HT-29 (cell line): ENCODE measurements at regions not wholly inside any gene's neighbourhood (a gene's known extent, or its start where the extent isn't known, plus 50 kb on each side); places are given as distances from the start of the nearest gene placed in this dataset.

Source experiments
- DNase-seq: peaks from one replicate; pipeline ENCODE4 v3.0.0-alpha.2; 2015; ENCODE audit warnings: low spot score

GRCh38 chr10:61188691-61189090 is 244.7 kb upstream of the RHOBTB1 start:
- DNase-seq, result peak; percentile 63

GRCh38 chr10:61188101-61188500 is 244.1 kb upstream of the RHOBTB1 start:
- DNase-seq, result peak; percentile 27

- no peak for DNase-seq
These were observed 243.6 kb upstream of the RHOBTB1 start for GRCh38 chr10:61187601-61188000.

- no peak for DNase-seq
These were observed 242.4 kb upstream of the RHOBTB1 start for GRCh38 chr10:61186408-61186807.

- DNase-seq, result no peak
These were observed 240.4 kb upstream of the RHOBTB1 start for GRCh38 chr10:61184429-61184828.

GRCh38 chr10:61183967-61184366 is 240.0 kb upstream of the RHOBTB1 start:
- DNase-seq, result no peak

GRCh38 chr10:61181832-61182231 is 237.8 kb upstream of the RHOBTB1 start:
- DNase-seq, result no peak

- DNase-seq, result no peak
These were observed 235.8 kb upstream of the RHOBTB1 start for GRCh38 chr10:61179771-61180170.

- DNase-seq, result no peak
These were observed 232.4 kb upstream of the RHOBTB1 start for GRCh38 chr10:61176424-61176823.

GRCh38 chr10:61175316-61175715 is 231.3 kb upstream of the RHOBTB1 start:
- DNase-seq, result no peak

- DNase-seq, result no peak
These were observed 229.5 kb upstream of the RHOBTB1 start for GRCh38 chr10:61173450-61173849.

GRCh38 chr10:61172182-61172926 is 228.4 kb upstream of the RHOBTB1 start:
- DNase-seq, result no peak

GRCh38 chr10:61170594-61170993 is 226.6 kb upstream of the RHOBTB1 start:
- DNase-seq, result no peak

GRCh38 chr10:61169294-61169693 is 225.3 kb upstream of the RHOBTB1 start:
- no peak for DNase-seq

- DNase-seq, result no peak
These were observed 222.5 kb upstream of the RHOBTB1 start for GRCh38 chr10:61166489-61166888.

- no peak for DNase-seq
These were observed 222.1 kb upstream of the RHOBTB1 start for GRCh38 chr10:61166065-61166464.

GRCh38 chr10:61164458-61165160 is 220.6 kb upstream of the RHOBTB1 start:
- DNase-seq, result no peak

GRCh38 chr10:61163403-61163802 is 219.4 kb upstream of the RHOBTB1 start:
- no peak for DNase-seq

- DNase-seq, result no peak
These were observed 216.3 kb upstream of the RHOBTB1 start for GRCh38 chr10:61160253-61160652.

- no peak for DNase-seq
These were observed 215.3 kb upstream of the RHOBTB1 start for GRCh38 chr10:61159253-61159652.

GRCh38 chr10:61157182-61157581 is 213.2 kb upstream of the RHOBTB1 start:
- no peak for DNase-seq

GRCh38 chr10:61153771-61154170 is 209.8 kb upstream of the RHOBTB1 start:
- no peak for DNase-seq

- DNase-seq, result no peak
These were observed 207.1 kb upstream of the RHOBTB1 start for GRCh38 chr10:61151059-61151458.
